ENCODE measurements at regions not wholly inside any gene's neighbourhood (a gene's known extent, or its start where the extent isn't known, plus 50 kb on each side); places are given as distances from the start of the nearest gene placed in this dataset.

DNA sequence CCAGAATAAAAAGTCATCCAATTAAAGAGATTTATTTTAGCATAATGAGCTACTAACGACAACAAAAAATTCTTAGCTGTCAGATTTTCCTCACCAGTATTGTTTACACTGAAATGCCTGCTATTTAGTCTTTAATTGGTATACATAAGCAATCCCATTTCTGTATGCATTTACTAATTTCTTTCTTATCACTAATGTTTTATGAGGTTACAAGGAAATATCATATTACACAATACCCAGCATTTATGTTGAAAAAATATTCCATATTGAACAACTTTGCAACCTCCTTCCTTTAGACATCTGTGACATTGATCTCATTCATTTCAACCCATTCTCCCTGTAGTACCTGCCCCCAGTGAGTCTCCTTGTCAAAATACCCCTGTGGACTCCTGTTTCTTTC is 135.4 kb downstream of the SLITRK6 start:
- DNase-seq, result no peak

DNA sequence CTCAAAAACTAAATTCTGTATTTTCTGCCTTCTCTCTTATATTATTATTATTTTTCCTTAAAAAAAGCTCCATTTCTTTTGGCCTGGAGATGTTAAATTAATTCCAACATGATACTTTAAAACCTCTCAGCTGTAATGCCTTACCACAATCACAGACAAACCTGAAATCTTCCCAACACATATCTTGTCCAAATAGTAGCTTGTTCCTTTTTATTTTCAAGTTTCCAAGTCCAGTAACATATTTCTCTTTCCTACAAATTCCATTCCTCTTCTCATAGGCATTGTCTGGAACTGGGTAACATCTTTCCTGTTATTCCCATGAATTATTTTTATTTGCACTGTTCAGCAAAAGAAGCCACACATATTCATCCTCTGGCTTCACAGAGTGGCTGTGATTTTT is 137.0 kb downstream of the SLITRK6 start:
- DNase-seq, result no peak

DNA sequence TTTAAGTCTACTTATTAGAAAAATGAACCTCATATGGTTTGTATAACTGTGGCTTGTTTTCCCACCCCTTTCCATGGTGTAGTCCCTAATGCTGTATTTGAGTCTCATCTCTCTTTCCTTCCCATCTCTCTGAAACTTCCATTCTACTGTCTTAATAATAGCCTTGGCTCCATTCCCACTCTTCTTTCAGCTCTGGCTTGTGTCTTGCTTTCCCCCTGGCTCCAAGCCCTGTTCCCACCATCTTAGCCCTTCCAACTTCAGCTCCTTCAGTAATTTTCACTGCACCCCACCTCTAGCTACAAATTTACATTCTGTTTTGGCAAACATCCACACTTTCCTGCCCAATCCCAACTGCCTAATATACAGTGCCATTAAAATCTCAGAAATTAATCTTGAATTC is 137.5 kb downstream of the SLITRK6 start:
- DNase-seq, result no peak

DNA sequence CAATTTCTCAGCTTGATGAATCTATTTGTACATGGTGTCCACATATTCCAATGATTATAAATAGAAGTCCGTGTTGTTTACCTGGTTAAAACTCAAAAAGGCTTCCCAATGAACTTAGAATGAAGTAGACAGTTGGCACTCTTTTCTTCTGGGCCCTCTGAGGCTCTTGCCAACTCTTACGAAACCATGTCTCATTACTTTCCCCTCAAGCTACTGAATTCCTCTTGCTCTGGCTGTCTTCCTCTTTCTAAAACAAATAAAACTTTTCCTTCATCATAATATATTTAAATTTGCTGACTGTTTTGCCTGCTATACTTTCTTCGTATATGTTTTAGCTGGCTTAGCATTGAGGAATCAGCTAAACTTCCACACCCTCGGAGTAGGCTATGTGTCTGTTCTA is 139.7 kb downstream of the SLITRK6 start:
- no peak for DNase-seq

DNA sequence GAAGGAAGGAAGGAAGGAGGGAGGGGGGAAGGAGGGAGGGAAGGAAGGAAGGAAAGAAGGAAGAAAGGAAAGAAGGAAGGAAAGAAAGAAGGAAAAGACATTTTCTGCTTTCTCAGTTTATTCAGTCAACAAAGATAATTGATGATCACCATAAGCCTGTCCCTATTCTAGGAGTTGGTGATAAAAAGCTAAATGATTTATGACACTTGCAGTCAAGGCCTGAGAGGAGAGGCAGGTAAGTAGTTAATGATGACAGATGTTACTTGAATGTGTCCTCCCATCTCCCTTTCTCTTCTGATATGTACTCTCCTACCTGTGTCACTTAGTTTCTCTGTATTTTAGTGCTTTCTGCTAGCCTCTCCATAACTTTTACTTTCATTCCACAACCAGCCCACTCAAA is 141.3 kb downstream of the SLITRK6 start:
- DNase-seq, result no peak

DNA sequence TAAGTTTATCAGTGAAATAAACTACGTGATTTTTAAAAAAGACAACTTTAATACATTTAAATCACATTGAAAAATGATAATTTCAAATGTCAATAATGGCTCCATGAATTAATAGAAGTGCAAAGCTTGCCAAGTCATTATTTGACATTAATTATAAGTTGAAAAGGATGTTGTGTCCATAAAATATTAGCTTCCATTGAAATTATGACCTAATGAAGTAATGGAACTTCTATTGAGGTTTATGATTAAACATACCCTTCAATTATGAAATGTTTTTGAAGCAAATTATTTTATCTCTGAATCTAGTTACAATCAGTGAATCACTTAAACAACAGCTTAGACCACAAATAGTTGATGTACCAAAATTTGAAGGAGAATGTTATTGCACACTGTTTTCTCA is 144.2 kb downstream of the SLITRK6 start:
- no peak for DNase-seq

DNA sequence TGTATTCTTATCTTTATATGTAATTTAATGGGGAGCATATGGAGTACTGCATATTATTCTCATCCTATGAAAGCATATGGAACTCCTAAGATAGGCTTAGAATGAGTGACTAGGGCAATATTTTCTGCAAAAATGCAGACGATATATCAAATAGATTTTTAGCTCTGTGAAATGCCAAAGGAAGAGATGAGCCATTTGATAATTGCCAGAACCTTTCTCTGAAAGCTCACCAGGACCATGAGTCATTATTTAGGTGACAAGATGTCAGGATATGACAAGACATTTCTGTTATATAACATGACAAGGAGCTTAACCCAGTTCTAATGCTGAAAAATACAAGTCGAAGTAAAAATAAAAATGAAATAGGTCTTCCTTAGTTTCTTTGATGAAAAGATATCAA is 145.0 kb downstream of the SLITRK6 start:
- DNase-seq, result no peak

DNA sequence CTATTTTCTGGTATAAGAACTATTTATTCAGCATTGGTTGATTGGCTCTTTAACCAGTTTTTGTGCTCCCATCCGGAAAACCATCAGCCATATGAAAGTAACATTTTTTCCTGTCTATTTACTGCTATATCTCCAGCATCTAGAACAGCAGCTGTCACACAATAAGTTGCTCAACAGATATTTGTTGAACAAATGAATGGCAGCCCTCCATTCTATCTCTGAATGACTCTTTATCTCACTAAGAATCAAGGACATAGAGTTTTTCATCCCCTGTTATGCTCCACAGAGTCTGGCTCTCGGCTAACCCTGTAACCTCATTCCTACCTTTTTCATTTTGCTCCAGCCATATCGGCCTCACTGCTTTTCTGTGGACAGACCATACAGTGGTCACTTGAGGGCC is 145.5 kb downstream of the SLITRK6 start:
- no peak for DNase-seq

DNA sequence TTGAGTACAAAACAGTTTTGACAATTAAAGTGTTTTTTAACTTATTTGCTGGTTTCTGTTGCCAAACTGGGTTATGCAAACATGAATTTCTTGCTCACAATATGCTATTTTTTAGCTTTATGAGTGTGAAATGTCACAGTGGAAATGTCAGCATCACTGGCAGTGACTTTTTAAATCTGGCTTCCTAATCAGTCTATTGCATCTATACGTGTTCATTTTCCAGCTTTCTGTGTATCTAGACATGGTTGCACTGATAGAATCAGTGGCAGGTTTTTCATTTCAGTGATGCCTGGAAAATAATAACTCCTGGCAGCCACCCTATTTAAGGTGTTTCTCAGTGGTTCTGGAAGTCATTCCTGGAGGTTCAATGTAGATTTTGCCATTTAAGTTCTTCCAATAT is 146.7 kb downstream of the SLITRK6 start:
- DNase-seq, result no peak

DNA sequence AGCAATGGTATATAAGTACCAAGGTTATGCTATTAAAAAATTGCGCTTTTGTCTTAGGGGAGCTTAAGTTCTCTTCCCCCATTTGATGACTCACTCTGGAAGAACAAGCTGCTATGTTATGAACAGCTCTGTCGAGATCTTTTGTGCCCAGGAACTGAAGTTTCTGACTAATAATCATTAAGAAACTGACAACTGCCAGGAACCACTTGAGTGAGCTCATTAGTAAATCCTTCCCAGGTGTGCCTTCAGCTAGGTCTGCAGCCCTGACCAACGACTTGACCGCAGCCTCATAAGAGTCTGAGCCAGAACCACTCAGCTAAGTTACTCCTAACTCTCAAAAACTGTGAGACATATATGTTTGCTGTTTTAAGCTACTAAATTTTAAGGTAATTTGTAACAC is 147.8 kb downstream of the SLITRK6 start:
- no peak for DNase-seq

DNA sequence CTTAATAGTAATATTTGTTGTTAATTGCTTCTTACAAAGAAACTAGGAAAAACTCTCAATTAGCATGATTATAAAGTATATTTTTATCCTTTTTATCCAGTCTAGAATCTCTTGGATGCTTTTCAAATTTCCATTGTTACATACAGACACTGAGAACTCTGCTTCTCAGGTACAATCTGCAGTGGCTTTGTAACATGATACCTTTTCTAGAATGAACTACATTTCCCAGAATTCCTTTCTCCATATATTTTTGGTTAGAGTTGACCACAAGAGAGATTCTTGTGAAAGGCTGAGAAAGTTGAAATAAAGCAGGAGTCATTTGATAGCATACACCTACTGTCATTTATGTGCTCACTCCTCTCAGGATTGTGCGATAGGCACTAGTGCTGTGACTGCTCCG is 148.6 kb downstream of the SLITRK6 start:
- DNase-seq, result no peak

DNA sequence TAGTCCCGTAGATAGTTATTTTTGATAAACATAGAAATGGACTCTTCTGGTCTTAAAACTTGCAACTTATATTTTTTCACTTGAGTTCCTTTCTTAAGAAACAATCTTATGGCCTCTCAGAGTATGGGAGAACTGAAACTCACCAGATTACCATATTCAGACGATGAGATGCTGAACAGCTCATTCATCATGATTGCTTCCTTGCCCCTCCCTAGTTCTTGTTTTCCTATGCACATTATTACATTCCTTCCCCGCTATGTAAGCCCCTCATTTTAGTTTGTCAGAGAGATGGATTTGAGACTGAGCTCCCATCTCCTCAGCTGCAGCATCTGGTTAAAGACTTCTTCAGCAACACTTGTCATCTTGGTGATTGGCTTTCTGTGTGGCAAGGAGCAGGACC is 158.5 kb downstream of the SLITRK6 start:
- no peak for DNase-seq

DNA sequence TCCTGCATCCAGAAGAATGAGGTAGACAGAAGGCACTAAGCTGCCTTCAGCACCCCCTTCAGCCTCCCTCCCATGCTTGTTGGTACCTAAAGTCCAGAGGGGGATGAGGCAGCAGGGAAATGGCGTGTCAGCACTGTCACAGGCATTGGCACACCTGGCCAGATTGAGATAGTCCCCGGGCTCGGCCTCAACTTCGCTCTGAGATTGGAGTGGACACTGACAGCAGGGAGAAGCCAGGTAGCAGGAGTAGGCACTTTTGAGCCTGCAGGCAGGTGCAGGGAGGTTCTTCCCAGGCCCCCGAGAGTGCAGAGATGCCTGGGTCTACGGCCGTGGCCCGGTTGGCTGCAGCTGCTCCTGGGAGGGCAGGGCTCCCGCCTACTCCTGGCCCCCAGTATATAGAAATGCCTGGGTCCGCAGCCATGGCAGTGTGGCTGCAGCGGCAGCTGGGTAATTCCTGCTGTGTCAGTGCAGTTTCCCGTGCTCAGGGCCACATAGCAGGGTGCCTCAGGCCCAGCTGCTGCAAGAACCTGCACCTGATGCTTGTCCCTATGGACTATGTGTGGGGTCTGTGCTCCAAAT is 160.3 kb downstream of the SLITRK6 start:
- DNase-seq, result no peak

DNA sequence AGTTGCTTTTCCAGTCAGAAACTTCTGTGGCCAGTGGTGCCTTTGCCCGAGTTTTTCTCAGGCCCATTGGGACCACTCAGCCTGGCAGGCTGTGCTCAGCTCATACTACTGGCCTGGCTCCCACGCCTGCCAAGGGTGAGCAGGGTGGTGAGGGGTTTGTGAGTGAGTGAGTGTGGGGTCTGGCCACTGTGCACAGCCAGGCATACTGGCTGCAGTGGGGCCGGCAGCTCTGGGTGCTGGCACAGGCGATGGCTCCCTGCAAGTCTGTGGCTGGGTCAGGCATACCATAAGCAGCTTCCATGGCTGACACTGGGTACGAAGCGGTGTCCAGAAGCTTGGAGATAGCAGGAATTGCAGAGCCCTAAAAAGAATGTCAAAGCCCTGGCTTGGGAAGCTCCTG is 161.0 kb downstream of the SLITRK6 start:
- no peak for DNase-seq

DNA sequence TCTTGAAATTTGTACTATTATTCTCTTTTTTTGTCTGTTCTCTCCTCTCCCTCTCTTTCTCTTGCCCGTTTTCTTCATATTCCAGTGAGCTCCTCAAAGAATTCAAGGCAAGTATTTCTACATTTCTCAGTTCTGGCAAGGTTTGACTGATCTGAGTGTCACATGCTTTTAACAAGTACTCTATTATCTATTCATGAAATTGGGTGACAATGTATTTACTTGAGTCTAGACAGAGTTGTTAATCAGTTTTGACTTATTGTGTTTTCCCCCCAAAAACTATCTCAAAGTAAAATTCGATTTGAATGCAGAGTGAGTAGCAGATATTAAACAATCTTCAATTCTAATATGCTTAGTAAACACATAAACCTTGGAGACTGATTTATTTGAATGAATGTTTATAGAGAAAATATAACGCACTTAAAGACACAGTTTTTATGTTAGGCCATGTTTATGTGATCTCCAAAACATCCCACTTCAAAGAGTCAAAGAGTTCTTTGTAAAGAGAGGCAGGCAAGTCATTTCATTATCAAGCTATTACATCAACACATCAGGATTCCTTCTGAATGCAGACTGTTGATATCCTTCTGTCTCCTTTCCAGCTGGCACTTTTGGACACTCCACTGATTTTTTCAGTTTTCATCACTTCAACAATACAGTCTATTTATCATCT is 166.6 kb downstream of the SLITRK6 start:
- DNase-seq, result no peak

DNA sequence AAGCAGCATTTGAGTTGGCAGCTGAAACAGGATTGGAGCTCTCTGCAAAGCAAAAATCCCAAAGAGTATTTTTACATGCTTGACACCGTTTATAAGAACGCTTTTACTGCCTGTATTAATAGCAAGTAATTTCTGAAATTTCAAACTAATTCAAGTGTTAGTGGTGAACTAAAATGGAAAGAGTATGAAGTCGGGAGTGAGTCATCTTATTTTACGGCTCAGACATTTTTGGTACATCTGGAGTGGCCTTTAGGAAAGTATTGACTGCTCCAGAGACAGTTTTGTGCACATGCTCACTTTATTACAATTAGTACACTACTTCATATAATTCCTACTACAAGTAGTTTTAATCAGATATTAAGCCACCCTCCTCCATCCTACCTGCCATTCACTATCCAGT is 167.4 kb downstream of the SLITRK6 start:
- no peak for DNase-seq

DNA sequence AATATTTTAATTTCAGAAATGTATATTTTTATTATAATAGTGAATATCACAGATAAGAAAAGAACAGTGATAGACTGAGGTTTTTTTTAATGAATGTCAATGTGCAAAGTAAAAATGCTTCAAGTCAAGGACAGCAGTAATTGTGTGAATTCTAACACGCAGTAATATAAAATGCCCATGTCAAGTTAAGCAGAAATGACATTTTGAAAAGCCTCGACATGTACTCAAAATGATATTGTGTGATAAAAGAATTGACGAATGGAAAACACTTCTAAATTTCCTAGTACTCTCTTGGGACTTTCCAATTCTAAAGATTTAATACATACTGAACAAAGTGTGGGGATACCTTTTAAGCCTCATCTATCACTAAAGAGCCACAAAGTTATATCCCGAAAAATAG is 172.6 kb downstream of the SLITRK6 start:
- DNase-seq, result no peak

DNA sequence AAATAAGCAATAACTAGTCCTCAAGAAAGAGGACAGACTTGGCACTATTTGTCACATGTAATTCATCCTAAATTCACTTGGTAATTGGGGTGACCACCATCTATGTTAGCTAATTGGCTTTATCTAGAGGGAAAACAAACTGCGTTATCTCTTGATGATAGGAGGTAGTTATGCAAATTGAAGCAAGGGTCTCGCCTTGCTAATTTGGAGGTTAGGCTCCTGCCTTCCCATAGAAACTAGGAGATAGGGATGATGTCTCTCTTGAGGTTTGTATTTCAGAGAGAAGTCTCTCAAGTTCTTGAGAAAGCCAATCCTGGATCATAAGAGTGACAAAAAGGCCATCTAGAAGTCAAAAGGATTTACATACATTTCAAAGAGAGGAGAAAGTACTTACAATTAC is 179.9 kb downstream of the SLITRK6 start:
- no peak for DNase-seq

DNA sequence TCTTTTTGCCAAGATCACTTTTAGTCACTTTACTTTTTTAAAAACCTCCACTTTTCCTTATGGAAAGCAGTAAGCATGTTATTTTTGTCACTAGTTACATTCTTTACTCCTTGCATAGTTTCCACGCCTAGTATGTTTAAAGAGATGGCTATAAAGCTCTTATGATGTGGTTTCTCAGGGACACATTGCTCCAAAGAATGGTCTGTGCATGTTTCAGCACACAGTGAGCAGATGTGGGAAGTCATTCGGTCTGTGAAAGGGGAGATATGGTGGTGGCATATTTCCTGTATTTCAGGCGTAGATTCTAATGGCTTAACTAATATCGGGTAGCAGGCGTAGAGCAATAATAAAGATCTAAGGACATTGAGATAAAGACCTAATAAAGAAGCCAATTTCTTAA is 180.7 kb downstream of the SLITRK6 start:
- DNase-seq, result no peak

DNA sequence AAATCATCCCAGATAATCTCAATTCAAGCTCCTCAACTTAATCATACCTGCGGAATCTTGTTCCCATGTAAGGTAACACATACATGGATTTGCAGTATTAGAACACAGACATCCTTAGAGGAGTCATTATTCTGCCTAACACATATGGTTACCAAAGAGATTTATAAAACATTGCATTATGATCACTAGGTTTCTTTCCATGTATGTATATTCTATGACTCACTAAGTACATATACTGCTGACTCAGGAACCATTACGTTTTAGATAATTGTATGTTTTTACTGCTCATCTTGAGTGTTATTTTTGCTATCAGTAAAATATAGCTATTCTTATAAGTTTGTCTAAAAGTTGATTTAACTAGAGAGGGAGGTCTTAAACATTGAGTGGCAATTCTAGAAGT is 182.9 kb downstream of the SLITRK6 start:
- no peak for DNase-seq

DNA sequence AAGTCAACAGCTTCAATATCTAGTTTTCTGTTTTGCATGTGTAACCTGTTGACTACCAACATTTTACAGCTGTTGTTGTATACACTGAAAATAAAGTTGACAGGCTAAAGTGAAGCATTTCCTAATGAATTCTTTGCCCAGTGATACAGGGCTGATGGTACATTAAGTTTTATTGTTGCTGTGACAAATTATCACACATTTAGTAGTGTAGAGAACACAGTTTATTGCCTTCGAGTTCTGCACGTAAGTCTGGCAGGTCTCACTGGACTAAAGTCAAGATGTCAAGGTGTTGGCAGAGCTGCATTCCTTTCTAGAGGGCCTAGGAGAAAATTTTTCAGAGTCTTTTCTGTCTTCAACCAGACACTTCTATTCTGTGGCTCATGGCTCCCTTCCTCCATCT is 184.2 kb downstream of the SLITRK6 start:
- peak; percentile 42 for DNase-seq

DNA sequence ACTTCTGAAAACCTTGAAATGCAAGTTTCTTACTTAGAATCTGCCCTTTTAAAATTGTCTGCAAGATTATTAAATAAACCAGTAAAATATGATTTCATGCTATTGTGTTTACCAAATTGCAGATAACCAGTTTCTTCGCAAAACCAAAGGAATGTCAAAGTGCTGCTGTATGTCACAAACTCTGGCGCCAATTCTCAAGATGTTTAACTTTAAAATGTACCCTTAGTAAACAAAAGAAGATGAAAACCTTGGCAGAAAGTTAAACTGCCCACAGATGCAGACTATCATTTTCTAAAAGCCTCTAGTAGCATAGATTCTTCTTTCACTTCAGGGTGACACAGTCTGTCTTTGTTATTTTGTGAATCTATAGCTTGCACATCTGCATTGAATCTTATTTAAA is 189.2 kb downstream of the SLITRK6 start:
- no peak for DNase-seq

DNA sequence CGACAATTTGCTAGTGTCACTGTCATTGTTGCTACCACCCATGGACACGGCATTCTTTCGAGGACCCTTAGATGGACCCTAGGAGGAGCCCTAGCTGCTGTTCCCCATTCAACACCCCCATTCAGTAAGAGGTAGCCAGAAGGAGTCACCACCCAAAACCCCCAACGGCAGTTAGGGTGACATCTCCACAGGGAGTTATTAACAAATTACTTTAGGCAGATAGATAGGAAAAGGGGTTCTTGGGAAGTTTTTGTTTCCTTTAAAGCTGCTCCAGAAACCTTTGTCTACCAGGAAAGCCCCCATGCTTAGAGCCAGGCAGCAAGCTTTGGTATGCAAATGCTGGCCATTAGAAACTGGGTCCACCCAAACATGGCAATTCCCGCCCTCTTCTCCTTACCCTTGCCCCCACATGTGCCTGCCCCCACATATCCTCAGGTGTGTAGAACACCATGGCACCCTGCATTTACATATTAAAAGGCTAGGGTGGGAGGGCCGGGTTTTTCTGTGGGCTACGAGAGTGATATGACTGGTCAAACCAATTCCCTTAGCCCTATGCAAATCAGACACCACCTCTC is 190.9 kb downstream of the SLITRK6 start:
- no peak for DNase-seq

DNA sequence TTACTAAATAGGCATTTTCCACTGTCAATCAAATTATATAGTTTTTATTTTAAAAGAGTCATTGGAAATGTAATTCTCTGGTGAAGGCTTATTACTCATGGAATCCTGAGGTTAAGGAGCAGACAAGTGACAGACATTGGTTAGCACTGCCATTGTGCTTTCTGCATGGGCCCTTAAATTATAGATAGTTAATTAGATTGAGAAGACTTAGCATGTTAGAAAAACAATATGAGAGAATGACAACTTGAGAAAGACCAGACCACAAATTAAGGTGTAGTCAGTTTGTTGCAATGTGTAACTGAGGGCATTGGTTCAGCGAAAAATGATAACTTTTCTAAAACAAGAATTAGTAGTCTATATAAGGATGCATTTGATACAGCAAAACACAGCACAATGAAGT is 195.5 kb downstream of the SLITRK6 start:
- no peak for DNase-seq

Data from left kidney (tissue), 1 donor.